Liver (tissue), 8 donors: ENCODE measurements at regions not wholly inside any gene's neighbourhood (a gene's known extent, or its start where the extent isn't known, plus 50 kb on each side); places are given as distances from the start of the nearest gene placed in this dataset.

Source experiments
- DNase-seq: peaks from one replicate; pipeline ENCODE4 v3.0.0-alpha.2; 2017; ENCODE audit warnings: low spot score
- H3K27ac ChIP-seq, 2 donors: one replicate each; pipeline ENCODE4 v1.7.0; 2013; ENCODE audit warnings: inconsistent platforms in 2 of 2, low read length in 2 of 2, control low read depth in 1 of 2, low read depth in 1 of 2, mild to moderate bottlenecking in 1 of 2
- H3K27me3 ChIP-seq, 4 donors: one replicate each; pipeline versions ENCODE4 v1.6.1 to v1.7.0; 2013; ENCODE audit warnings: low read length in 3 of 4, inconsistent platforms in 1 of 4, mild to moderate bottlenecking in 1 of 4, moderate library complexity in 1 of 4; ENCODE audit not compliant: control insufficient read depth in 4 of 4, insufficient read depth in 4 of 4
- H3K36me3 ChIP-seq, 4 donors: one replicate each; pipeline versions ENCODE4 v1.6.1 to v1.7.0; 2013; ENCODE audit warnings: low read length in 3 of 4, mild to moderate bottlenecking in 3 of 4, low read depth in 1 of 4, moderate library complexity in 1 of 4; ENCODE audit not compliant: control insufficient read depth in 4 of 4, insufficient read depth in 3 of 4
- H3K4me1 ChIP-seq, 4 donors: one replicate each; pipeline versions ENCODE4 v1.6.1 to v1.7.0; 2013; ENCODE audit warnings: low read length in 3 of 4, mild to moderate bottlenecking in 3 of 4, moderate library complexity in 1 of 4; ENCODE audit not compliant: control insufficient read depth in 4 of 4, insufficient read depth in 4 of 4
- H3K4me3 ChIP-seq, 3 donors: one replicate each; pipeline versions ENCODE4 v1.6.1 to v1.7.0; 2013; ENCODE audit warnings: low read length in 3 of 3, control low read depth in 1 of 3, low read depth in 1 of 3, mild to moderate bottlenecking in 1 of 3
- H3K9ac ChIP-seq, 2 donors: one replicate each; pipeline ENCODE4 v1.7.0; 2013; ENCODE audit warnings: low read length in 2 of 2, mild to moderate bottlenecking in 2 of 2, moderate library complexity in 2 of 2, control low read depth in 1 of 2, low read depth in 1 of 2
- H3K9me3 ChIP-seq, 4 donors: one replicate each; pipeline versions ENCODE4 v1.6.1 to v1.7.0; 2013; ENCODE audit warnings: low read length in 3 of 4; ENCODE audit not compliant: control insufficient read depth in 4 of 4
- CTCF ChIP-seq: fragments of 150-350 bp; IDR thresholded peaks from 2 replicates; pipeline ENCODE4 v1.5.1; 2017; ENCODE audit warnings: improper control_type of control experiment, low read depth, low read length; ENCODE audit not compliant: missing input control
- EGR1 ChIP-seq, 2 donors: IDR thresholded peaks; 2 replicates each; pipeline ENCODE4 v1.6.1; 2016 to 2018; ENCODE audit warnings: antibody characterized with exemption in 2 of 2, low read depth in 2 of 2
- FOXA2 ChIP-seq: IDR thresholded peaks from 2 replicates; pipeline ENCODE4 v1.6.1; 2016; ENCODE audit warnings: antibody characterized with exemption
- HNF4A ChIP-seq, 2 donors: conservative IDR thresholded peaks; 2 replicates each; pipeline ENCODE4 v1.6.1; 2016; ENCODE audit warnings: antibody characterized with exemption in 2 of 2, mild to moderate bottlenecking in 2 of 2
- NR2F2 ChIP-seq: IDR thresholded peaks from 2 replicates; pipeline ENCODE4 v1.6.1; 2016; ENCODE audit warnings: antibody characterized with exemption
- SP1 ChIP-seq: IDR thresholded peaks from 2 replicates; pipeline ENCODE4 v1.6.1; 2018; ENCODE audit warnings: antibody characterized with exemption, mild to moderate bottlenecking
- YY1 ChIP-seq: IDR thresholded peaks from 2 replicates; pipeline ENCODE4 v1.6.1; 2016; ENCODE audit warnings: antibody characterized with exemption, mild to moderate bottlenecking
- ZBTB33 ChIP-seq: IDR thresholded peaks from 2 replicates; pipeline ENCODE4 v1.6.1; 2016; ENCODE audit warnings: antibody characterized with exemption
- WGBS: extraction: QIAGEN DNeasy Blood & Tissue Kit; methylation state at CpG from one replicate; pipeline ENCODE4 v1.1.7; 2013; 5-methylcytosine and 5-hydroxymethylcytosine counted together
- TF ChIP-seq, protein P1 (sequence below): IDR thresholded peaks from 2 replicates; pipeline ENCODE4 v1.6.1; 2016; ENCODE audit warnings: antibody characterized with exemption, mild to moderate bottlenecking
- TF ChIP-seq, protein P2 (sequence below): IDR thresholded peaks from 2 replicates; pipeline ENCODE4 v1.6.1; 2016; ENCODE audit warnings: antibody characterized with exemption
- donor health status: healthy.
- donor health status: healthy.
- donor health status: healthy.
- donor health status: healthy.
- donor health status: healthy.

DNA sequence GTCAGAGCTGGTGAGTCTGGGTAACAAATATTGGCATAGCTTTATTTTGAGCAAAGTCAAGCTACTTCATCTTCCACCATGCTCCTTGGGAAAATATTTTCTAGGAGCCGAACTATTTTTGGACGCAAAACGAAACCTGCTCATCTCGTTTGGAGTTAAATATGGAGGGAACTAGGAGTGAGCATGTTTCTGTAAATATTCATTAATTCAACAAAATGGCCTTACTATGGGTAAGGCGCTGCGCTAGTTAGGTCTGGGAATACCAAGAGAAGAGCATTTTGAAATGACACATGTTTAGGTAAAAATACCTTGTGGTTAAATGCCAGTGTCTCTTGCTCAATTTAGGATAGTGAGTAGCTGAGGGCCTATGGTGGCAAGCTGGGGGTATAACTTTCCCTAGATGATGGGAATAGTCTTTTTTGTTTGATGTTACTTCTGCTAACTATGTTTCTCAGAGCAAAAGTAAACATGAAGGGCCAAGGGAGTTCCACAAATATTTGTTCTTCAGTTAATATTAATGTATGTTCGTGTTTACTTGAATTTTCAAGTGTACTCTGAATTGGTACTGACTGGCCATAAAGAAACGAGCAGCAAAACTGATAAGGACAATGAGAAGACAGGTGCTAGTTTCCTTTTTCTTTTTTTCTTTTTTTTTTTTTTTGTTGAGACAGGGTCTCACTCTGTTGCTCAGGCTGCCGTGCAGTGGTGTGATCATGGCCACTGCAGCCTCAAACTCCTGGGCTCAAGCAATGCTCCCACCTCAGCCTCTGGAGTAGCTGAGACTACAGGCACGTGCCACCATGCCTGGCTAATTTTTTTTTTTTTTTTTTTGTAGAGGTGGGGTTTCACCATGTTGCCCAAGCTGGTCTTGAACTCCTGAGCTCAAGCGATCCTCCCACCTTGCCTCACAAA, 77.7 kb downstream of the MAP1LC3B2 start (continued):
- TF ChIP-seq, protein P1, sequence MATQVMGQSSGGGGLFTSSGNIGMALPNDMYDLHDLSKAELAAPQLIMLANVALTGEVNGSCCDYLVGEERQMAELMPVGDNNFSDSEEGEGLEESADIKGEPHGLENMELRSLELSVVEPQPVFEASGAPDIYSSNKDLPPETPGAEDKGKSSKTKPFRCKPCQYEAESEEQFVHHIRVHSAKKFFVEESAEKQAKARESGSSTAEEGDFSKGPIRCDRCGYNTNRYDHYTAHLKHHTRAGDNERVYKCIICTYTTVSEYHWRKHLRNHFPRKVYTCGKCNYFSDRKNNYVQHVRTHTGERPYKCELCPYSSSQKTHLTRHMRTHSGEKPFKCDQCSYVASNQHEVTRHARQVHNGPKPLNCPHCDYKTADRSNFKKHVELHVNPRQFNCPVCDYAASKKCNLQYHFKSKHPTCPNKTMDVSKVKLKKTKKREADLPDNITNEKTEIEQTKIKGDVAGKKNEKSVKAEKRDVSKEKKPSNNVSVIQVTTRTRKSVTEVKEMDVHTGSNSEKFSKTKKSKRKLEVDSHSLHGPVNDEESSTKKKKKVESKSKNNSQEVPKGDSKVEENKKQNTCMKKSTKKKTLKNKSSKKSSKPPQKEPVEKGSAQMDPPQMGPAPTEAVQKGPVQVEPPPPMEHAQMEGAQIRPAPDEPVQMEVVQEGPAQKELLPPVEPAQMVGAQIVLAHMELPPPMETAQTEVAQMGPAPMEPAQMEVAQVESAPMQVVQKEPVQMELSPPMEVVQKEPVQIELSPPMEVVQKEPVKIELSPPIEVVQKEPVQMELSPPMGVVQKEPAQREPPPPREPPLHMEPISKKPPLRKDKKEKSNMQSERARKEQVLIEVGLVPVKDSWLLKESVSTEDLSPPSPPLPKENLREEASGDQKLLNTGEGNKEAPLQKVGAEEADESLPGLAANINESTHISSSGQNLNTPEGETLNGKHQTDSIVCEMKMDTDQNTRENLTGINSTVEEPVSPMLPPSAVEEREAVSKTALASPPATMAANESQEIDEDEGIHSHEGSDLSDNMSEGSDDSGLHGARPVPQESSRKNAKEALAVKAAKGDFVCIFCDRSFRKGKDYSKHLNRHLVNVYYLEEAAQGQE = no peak
- TF ChIP-seq CTCF (no peak), NR2F2 (no peak), EGR1 (IDR thresholded peaks at IDR 0.05; ENCODE audit: low read depth in 2 of 2) (peak in 1 of 2 donors; percentile 14), HNF4A (conservative IDR thresholded peaks at IDR 0.05) (peak; percentile 44 to 79), FOXA2 (peak; percentile 97)
- TF ChIP-seq, protein P2, sequence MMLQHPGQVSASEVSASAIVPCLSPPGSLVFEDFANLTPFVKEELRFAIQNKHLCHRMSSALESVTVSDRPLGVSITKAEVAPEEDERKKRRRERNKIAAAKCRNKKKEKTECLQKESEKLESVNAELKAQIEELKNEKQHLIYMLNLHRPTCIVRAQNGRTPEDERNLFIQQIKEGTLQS = no peak

DNA sequence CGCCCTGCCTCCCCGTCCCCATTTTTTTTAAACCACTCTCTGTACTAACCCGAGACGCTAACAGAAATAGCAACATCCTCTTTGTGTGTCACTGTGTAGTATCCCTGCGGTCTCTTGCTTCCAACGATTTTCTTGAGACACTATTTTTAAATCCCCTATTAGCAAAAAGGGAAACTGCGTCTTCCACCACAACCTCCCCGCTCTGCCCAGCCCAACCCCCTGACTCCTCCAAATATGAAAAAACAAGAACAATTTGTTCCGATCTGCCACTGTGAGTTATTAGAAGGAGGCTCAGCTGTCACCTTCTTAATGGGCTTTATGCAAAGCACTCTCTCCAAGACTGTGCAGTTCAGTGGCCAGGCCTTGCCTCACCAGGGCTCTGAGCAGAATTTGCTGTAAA, 76.3 kb downstream of the MAP1LC3B2 start:
- H3K27me3 ChIP-seq = no peaks in the 10 kb centered on the region
- no peaks in the 10 kb centered on the region for H3K36me3 ChIP-seq
- WGBS = 77% methylated on average over 9 of the region's 9 CpGs
- TF ChIP-seq NR2F2 (no peak), YY1 (no peak), SP1 (peak; percentile 9)
- H3K4me3 ChIP-seq = no peak overlapping the region
- no peak overlapping the region for H3K27ac ChIP-seq
- H3K9ac ChIP-seq = no peak overlapping the region
- H3K9me3 ChIP-seq = no peaks in the 10 kb centered on the region
- no peak for DNase-seq
- H3K4me1 ChIP-seq = peaks cover 5 to 33% (median 26%) of the 10 kb centered on the region in 4 donors

- Histone ChIP-seq H3K36me3 (no peaks in the 10 kb centered on the region), H3K9ac (no peak overlapping the region), H3K27me3 (no peaks in the 10 kb centered on the region), H3K27ac (no peak overlapping the region), H3K4me1 (peaks cover 5 to 33% (median 27%) of the 10 kb centered on the region in 4 donors), H3K4me3 (no peak overlapping the region), H3K9me3 (no peaks in the 10 kb centered on the region)
- DNase-seq = no peak
- WGBS = 25% methylated on average over 5 of the region's 5 CpGs
- TF ChIP-seq HNF4A (conservative IDR thresholded peaks at IDR 0.05) (peak in 1 of 2 donors; percentile 10), ZBTB33 (no peak)
These were observed 74.3 kb downstream of the MAP1LC3B2 start for GRCh38 chr12:116633476-116633875.
